Upper lobe of left lung (tissue), 6 donors: ENCODE measurements at regions not wholly inside any gene's neighbourhood (a gene's known extent, or its start where the extent isn't known, plus 50 kb on each side); places are given as distances from the start of the nearest gene placed in this dataset.
A peak's percentile ranks its signal among the peaks of the same experiment; 100 is the strongest.

Experiments
- ATAC-seq, 2 donors: fragments of 200-7000 bp; cut with Tn5 transposase; one replicate each; pipeline ENCODE4 v1.9.1; 2022; ENCODE audit warnings: mild to moderate bottlenecking in 2 of 2, moderate library complexity in 2 of 2; ENCODE audit not compliant: low FRiP score in 2 of 2
- DNase-seq, 2 donors: peaks; one replicate each; pipeline ENCODE4 v3.0.0-alpha.2; 2019 to 2020
- H3K27ac ChIP-seq, 4 donors: fragments of 200-600 bp; sonication (generic); one replicate each; pipeline ENCODE4 v1.5.1; 2016 to 2019
- H3K27me3 ChIP-seq, 4 donors: fragments of 200-600 bp; sonication (generic); one replicate each; pipeline ENCODE4 v1.5.1; 2017 to 2019
- H3K36me3 ChIP-seq, 4 donors: fragments of 200-600 bp; sonication (generic); one replicate each; pipeline ENCODE4 v1.5.1; 2016 to 2019
- H3K4me1 ChIP-seq, 4 donors: fragments of 200-600 bp; sonication (generic); one replicate each; pipeline ENCODE4 v1.5.1; 2018 to 2019
- H3K4me3 ChIP-seq, 4 donors: fragments of 200-600 bp; sonication (generic); one replicate each; pipeline ENCODE4 v1.5.1; 2017 to 2019; ENCODE audit warnings: mild to moderate bottlenecking in 2 of 4, moderate library complexity in 1 of 4
- H3K9me3 ChIP-seq, 4 donors: fragments of 200-600 bp; sonication (generic); one replicate each; pipeline ENCODE4 v1.5.1; 2018 to 2019
- EP300 ChIP-seq, 4 donors: sonication (generic); formaldehyde crosslinking; IDR thresholded peaks; one replicate each; pipeline ENCODE4 v1.5.1; 2017; ENCODE audit warnings: antibody characterized with exemption in 4 of 4, control low read depth in 2 of 4
- POLR2A ChIP-seq, 4 donors: fragments of 450-650 bp; IDR thresholded peaks; one replicate each; pipeline ENCODE4 v1.5.1; 2016 to 2017; ENCODE audit warnings: antibody characterized with exemption in 4 of 4, mild to moderate bottlenecking in 2 of 4
- POLR2AphosphoS5 ChIP-seq, 2 donors: sonication (generic); formaldehyde crosslinking; IDR thresholded peaks; one replicate each; pipeline ENCODE4 v1.5.1; 2017; ENCODE audit warnings: antibody characterized with exemption in 2 of 2
- WGBS, 2 donors: methylation state at CpG; one replicate each; pipeline ENCODE4 v1.1.5; 2017 to 2018; 5-methylcytosine and 5-hydroxymethylcytosine counted together
- TF ChIP-seq, protein P1 (sequence below), 6 experiments: fragments of 450-650 bp in 4 of 6; fragments of 200-600 bp in 2 of 6; sonication (generic) in 2 of 6; IDR thresholded peaks; one replicate each; pipeline ENCODE4 v1.5.1; 2016 to 2019; ENCODE audit warnings: antibody characterized with exemption in 6 of 6
- donor health status: DM: no; HTN: no; CAD: no; lungs with moderate emphysema.
- donor health status: DM: no; HTN: yes; CAD: no; lungs with severe emphysema.

DNA sequence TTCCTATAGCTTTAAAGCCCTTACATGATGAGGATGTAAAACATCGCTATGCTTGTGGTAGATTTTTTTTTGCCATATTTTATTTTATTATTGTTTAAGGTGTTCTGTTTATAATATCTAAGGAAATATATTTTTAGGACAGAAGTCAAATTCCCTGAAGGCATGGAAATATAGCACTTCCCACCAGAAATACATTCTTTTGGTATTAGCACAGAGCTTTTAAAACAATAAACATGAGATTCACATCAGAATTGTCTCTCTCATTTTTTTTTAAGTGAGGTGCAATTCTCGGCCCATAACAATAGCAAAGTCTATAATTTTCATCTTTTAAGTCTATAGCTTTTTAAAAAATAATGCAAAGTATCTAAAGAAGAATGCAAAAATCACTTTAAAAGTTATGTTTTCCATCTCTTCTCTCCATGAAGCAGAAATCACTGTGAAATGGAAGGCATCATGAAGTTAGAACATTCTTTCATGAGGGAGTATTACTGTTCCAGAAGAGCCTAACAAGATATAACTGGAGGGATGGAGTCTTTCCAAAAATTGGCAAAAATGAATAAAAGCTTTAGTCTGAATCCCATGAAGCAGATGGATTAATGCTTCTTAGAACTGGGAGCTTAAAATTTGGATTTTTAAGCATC is 283.6 kb upstream of the TRIB2 start:
- H3K4me3 ChIP-seq: no peak overlapping the region
- 82 to 87% methylated on average over 2 of the region's 2 CpGs for WGBS, 2 donors
- H3K9me3 ChIP-seq: no peaks in the 10 kb centered on the region
- H3K27ac ChIP-seq: no peak overlapping the region
- H3K27me3 ChIP-seq: no peaks in the 10 kb centered on the region
- TF ChIP-seq, protein P1, sequence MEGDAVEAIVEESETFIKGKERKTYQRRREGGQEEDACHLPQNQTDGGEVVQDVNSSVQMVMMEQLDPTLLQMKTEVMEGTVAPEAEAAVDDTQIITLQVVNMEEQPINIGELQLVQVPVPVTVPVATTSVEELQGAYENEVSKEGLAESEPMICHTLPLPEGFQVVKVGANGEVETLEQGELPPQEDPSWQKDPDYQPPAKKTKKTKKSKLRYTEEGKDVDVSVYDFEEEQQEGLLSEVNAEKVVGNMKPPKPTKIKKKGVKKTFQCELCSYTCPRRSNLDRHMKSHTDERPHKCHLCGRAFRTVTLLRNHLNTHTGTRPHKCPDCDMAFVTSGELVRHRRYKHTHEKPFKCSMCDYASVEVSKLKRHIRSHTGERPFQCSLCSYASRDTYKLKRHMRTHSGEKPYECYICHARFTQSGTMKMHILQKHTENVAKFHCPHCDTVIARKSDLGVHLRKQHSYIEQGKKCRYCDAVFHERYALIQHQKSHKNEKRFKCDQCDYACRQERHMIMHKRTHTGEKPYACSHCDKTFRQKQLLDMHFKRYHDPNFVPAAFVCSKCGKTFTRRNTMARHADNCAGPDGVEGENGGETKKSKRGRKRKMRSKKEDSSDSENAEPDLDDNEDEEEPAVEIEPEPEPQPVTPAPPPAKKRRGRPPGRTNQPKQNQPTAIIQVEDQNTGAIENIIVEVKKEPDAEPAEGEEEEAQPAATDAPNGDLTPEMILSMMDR (IDR thresholded peaks at IDR 0.05): no peak
- TF ChIP-seq EP300 (IDR thresholded peaks at IDR 0.05) (no peak), POLR2AphosphoS5 (IDR thresholded peaks at IDR 0.05) (no peak), POLR2A (IDR thresholded peaks at IDR 0.05) (no peak)
- peaks cover 0 to 7% (median 5%) of the 10 kb centered on the region in 4 donors for H3K4me1 ChIP-seq
- no peaks in the 10 kb centered on the region for H3K36me3 ChIP-seq
- DNase-seq (no peak), ATAC-seq (no peak)

- no peaks in the 10 kb centered on the region for H3K9me3 ChIP-seq
- no peak overlapping the region for H3K27ac ChIP-seq
- no peak overlapping the region for H3K4me3 ChIP-seq
- H3K27me3 ChIP-seq: no peaks in the 10 kb centered on the region
- DNase-seq: peak in 1 of 2 donors; percentile 28
- TF ChIP-seq POLR2AphosphoS5 (IDR thresholded peaks at IDR 0.05) (no peak), EP300 (IDR thresholded peaks at IDR 0.05) (no peak), POLR2A (IDR thresholded peaks at IDR 0.05) (no peak)
- TF ChIP-seq, protein P1 (IDR thresholded peaks at IDR 0.05): no peak
- no peak for ATAC-seq
- H3K4me1 ChIP-seq: peaks cover 0 to 7% (median 5%) of the 10 kb centered on the region in 4 donors
- WGBS, 2 donors: 84 to 88% methylated on average over 2 of the region's 2 CpGs
- no peaks in the 10 kb centered on the region for H3K36me3 ChIP-seq
These were observed 283.1 kb upstream of the TRIB2 start for GRCh38 chr2:12433626-12433990.

DNA sequence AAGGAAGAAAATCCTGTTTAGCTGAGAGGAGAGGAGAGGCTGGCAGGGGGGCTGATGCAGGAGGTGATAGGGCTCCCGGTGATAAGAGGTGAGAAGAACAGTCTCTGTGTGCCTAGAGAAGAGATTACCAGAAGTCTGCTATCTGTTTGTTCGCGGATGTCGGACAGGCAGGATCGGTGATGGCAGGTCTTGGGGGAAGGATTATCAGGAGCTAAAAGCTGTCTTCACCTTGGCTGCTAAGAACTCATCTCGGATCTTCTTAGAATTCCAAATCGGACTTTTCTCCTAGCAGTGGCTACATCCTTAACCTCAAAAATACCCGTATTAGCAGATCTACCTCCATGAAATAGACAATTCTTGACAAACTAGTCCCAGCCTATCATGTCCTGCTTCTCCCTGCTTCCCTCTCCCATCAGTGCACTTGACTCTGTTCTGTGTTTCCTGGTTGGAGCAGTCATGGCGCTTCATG is 282.1 kb upstream of the TRIB2 start:
- H3K36me3 ChIP-seq: no peaks in the 10 kb centered on the region
- no peak overlapping the region for H3K27ac ChIP-seq
- H3K27me3 ChIP-seq: no peaks in the 10 kb centered on the region
- TF ChIP-seq EP300 (IDR thresholded peaks at IDR 0.05) (no peak), POLR2A (IDR thresholded peaks at IDR 0.05) (no peak), POLR2AphosphoS5 (IDR thresholded peaks at IDR 0.05) (no peak)
- TF ChIP-seq, protein P1 (IDR thresholded peaks at IDR 0.05): no peak
- peaks cover 0 to 6% (median 3%) of the 10 kb centered on the region in 4 donors for H3K4me1 ChIP-seq
- DNase-seq (no peak), ATAC-seq (no peak)
- no peaks in the 10 kb centered on the region for H3K9me3 ChIP-seq
- WGBS, 2 donors: 93 to 95% methylated on average over 9 of the region's 9 CpGs
- no peak overlapping the region for H3K4me3 ChIP-seq

DNA sequence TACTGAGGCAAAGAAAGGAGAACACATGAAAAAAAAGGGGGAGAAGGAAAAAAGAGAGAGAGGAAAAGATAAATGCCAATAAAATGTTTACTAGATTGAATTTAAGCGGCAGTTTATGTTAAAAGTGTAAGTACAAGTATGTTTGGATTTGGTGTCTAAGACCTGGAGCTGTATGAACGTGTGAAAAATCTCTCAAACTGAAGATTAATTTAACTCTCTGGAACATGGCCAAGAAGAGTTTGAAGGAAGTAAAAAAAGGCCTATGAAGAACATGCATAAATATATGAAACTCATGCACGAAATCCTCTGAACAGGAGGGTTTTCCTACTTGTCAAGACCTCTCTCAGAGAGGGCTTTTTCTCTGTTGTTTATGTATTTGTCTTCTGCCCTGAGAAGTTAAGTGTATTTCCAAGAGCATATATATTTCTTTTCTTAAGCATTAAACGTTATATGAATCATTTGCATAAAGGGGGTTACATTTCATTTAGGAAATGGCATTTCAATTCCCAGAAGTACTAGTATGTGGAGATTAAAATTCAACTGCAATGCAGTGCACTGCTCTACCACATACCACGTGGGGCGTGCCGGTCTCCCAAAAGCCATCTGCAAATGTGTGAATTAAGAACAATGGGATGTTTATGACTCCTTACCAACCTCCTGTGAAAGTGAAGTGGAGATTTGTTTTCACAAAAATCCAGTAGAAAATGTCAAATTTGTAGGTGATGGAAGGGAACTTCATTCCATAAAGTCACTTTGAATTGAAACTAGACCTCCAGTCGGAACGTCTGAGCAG is 281.1 kb upstream of the TRIB2 start:
- Histone ChIP-seq H3K27ac (no peak overlapping the region), H3K9me3 (no peaks in the 10 kb centered on the region), H3K4me3 (no peak overlapping the region), H3K27me3 (no peaks in the 10 kb centered on the region), H3K36me3 (no peaks in the 10 kb centered on the region), H3K4me1 (peaks cover 0 to 2% (median under 1%) of the 10 kb centered on the region in 4 donors)
- DNase-seq: no peak
- no peak for ATAC-seq
- TF ChIP-seq EP300 (IDR thresholded peaks at IDR 0.05): no peak
- no peak for TF ChIP-seq POLR2AphosphoS5 (IDR thresholded peaks at IDR 0.05)
- TF ChIP-seq POLR2A (IDR thresholded peaks at IDR 0.05): no peak
- TF ChIP-seq, protein P1 (IDR thresholded peaks at IDR 0.05): no peak
- 66 to 68% methylated on average over 9 of the region's 9 CpGs for WGBS, 2 donors
